ENCODE measurements at regions not wholly inside any gene's neighbourhood (a gene's known extent, or its start where the extent isn't known, plus 50 kb on each side); places are given as distances from the start of the nearest gene placed in this dataset.
A peak's percentile ranks its signal among the peaks of the same experiment; 100 is the strongest.

DNA sequence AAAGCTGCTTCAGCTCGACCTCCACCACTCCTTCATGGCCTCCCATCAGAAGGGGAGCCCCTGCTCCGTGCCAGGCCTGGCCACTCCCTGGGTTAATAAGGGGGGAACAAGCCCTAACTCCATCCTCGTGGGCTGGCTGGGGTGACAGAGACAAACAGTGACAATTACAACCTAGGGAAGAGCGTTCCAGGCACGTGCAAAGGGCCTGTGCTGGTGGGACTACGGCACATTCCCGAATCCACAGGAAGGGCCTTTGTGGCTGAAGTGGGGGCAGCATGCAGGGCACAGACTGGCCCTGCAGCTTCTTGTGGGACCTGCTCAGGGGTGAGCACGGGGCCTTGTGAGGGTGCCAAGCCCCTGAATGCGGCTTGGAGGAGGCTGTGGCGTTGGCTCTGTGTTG is 157.4 kb downstream of the C9orf50 start:
- no peak for DNase-seq (ENCODE audit: low spot score)
- TF ChIP-seq, protein P1, sequence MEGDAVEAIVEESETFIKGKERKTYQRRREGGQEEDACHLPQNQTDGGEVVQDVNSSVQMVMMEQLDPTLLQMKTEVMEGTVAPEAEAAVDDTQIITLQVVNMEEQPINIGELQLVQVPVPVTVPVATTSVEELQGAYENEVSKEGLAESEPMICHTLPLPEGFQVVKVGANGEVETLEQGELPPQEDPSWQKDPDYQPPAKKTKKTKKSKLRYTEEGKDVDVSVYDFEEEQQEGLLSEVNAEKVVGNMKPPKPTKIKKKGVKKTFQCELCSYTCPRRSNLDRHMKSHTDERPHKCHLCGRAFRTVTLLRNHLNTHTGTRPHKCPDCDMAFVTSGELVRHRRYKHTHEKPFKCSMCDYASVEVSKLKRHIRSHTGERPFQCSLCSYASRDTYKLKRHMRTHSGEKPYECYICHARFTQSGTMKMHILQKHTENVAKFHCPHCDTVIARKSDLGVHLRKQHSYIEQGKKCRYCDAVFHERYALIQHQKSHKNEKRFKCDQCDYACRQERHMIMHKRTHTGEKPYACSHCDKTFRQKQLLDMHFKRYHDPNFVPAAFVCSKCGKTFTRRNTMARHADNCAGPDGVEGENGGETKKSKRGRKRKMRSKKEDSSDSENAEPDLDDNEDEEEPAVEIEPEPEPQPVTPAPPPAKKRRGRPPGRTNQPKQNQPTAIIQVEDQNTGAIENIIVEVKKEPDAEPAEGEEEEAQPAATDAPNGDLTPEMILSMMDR (IDR thresholded peaks at IDR 0.05): no peak
- peak overlapping the region in 1 of 2 donors; percentile 13 for H3K27ac ChIP-seq
- H3K4me3 ChIP-seq: no peak overlapping the region

DNA sequence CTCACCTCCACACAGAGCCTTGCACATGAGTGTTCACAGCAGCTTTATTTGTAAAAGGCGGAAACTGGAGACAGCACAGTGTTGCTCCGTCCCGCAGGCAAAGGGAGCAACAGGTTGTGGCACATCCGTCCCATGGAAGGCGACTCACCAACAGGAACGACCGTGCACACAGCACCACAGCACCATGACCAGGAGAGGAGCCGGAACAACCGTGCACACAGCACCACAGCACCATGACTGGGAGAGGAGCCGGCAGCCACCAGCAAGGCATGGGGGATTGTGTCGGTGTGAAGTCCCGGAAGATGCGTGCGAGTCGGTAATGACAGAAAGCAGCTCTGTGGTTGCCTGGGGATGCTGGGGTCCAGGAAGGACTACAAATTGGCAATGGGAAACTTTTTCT is 158.5 kb downstream of the C9orf50 start:
- DNase-seq (ENCODE audit: low spot score): no peak
- no peak overlapping the region for H3K27ac ChIP-seq
- H3K4me3 ChIP-seq: no peak overlapping the region
- TF ChIP-seq, protein P1 (IDR thresholded peaks at IDR 0.05): no peak

DNA sequence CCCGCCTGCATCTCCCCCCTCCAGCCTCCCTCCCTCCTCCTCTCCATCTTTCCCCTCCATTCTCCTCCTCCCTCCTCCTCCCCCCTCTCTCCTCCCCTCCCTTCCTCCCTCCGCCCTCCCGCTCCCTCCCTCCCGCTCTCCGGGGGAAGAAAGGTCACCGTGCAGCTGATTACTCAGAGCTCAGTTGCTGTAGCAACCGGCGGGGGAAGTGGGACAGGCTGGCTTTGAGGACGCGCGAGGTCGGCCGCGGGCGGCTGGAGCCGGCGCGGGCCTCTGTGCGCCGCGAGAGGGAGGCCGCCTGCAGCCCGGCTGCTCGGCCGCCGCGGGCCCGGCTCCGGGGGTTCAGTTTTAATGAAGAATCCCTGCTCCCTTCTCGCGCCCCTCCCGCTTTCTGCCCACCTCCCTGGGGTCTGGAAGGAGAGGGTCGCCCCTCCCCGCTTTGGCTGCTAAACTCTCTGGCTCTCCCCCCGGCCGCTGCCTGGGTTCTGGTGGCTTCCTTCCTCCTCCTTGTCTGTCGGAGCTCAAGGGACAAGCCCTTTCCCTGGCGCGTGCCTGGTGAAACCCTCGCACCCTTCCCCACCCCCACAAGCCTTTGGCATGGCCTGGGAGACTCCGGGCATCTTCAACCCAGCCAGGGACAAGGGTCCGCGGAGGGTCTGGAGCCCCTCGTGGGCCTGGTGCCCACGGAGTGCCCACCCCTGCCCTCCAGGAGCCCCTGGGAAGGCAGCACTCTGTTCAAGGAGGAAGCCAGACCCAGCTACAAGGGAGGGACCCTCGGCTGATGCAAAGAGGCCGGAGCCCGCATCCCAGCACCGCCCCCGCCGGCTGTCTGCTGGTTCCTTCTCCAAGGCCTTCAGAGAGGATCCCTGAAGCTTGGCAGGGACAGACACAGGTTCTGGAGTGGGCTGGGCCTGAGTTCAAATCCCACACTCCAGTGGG is 160.3 kb downstream of the C9orf50 start:
- peak overlapping the region; percentile 67 for H3K4me3 ChIP-seq
- peak; percentile 98 for DNase-seq (ENCODE audit: low spot score)
- TF ChIP-seq, protein P1 (IDR thresholded peaks at IDR 0.05): no peak
- H3K27ac ChIP-seq: peak overlapping the region; percentile 94 to 98

DNA sequence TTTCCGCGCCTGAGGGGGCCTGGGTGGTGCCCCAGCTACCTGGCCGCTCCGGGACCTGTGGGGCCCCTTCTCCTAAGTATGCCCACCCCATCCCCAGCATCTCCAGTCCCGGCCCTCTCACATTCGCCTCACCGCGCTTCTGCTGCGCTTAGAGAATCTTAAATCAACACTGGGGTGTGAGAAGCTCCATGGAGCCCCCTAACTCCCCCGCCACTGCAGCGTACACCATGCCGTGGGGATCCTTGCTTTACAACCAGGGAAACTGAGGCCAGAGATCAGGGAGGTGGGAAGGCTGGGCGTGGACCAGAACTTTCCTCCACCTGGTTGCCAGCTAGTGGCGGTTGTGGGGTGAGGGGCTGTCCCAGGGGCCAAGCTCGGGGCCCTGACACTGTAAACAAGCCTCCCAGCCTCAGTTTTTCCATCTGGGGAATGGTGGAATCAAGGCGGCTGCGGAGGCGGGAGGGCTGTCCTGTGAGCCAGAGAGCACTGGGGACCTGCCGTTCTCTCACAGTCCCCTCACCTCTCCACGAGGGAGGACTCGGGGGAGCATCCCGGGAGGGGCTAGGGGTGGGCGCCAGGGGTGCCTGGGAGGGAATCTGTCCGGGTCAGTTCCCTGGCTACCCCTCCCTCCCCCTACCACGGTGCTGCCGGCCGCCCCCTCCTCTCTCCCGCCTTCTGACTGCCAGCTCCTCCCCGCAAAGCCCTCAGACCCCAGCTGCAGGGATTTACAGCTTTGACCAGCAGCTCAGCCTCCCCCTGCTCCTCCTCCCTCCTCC is 161.2 kb downstream of the C9orf50 start:
- H3K27ac ChIP-seq: peak overlapping the region; percentile 81 to 94
- TF ChIP-seq, protein P1 (IDR thresholded peaks at IDR 0.05): no peak
- no peak for DNase-seq (ENCODE audit: low spot score)
- H3K4me3 ChIP-seq: peak overlapping the region; percentile 64

DNA sequence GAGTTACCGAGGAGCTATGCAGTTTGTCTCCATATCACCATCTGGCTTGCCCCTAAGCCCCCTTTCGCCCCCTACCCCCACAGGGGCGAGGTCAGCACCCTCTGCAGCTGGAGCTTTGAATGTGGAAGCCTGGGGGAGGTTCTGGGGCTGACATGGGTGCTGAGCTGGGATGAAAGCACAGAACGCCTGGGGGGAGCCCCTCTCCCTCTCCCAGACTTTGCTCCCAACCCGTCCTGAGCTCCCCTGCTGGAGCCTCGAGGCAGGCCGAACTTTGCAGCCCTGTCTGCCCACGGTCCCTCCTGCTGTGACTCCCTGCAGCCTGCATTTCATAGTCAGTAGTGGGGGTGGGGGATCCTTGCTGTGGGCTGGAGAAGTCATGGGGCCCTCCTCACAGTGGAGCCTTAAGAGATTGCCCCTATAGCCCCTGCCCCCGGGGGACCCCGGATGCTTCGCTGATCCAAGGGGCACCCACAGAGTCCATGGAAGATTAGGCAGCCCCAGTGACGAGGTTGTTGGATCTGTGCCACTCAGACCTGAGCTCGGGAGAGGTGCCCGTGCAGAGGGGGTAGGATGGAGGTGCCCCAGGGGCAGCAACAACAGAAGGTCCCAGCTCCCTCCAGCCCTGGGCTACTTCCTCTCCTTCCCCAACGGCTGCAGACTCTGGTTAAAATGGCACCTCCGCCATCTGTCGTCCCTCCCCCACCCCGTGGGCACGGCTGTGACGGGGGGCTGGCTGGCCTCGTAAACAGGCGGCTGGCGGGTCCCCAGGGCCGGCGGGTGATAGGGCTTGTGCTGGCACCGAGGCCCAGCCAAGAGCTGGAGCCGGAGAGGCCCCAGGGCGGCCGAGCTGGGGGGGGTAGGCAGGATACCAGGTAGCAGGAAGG is 162.0 kb downstream of the C9orf50 start:
- TF ChIP-seq, protein P1 (IDR thresholded peaks at IDR 0.05): no peak
- H3K27ac ChIP-seq: peak overlapping the region; percentile 81 to 94
- peak; percentile 89 for DNase-seq (ENCODE audit: low spot score)
- peak overlapping the region; percentile 64 for H3K4me3 ChIP-seq

DNA sequence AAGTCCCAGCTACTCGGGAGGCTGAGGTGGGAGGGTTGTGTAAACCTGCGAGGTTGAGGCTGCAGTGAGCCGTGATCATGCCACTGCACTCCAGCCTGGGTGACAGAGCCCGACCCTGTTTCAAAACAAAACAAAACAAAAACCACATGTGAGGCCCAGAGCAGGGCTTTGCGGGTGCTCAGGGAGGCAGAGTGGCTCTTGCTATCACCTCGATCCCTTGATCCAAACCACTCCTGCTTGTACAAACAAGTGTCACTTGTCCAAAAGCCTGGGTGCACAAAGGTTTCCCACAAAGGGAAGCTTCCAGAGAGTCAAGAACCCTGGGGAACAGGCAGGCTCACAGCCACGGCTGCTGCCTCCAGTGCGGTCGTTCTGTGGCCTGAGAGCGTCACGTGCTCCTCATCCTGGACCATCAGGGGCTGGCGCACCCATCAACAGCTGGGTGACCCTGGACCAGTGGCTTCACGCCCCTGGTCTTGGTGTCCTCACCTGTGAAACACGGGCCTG is 162.7 kb downstream of the C9orf50 start:
- Histone ChIP-seq H3K27ac (peak overlapping the region; percentile 81 to 94), H3K4me3 (no peak overlapping the region)
- TF ChIP-seq, protein P1 (IDR thresholded peaks at IDR 0.05): no peak
- DNase-seq (ENCODE audit: low spot score): no peak

Measured in coronary artery (tissue), 2 donors.